ENCODE measurements at regions not wholly inside any gene's neighbourhood (a gene's known extent, or its start where the extent isn't known, plus 50 kb on each side); places are given as distances from the start of the nearest gene placed in this dataset.
A peak's percentile ranks its signal among the peaks of the same experiment; 100 is the strongest.

DNA sequence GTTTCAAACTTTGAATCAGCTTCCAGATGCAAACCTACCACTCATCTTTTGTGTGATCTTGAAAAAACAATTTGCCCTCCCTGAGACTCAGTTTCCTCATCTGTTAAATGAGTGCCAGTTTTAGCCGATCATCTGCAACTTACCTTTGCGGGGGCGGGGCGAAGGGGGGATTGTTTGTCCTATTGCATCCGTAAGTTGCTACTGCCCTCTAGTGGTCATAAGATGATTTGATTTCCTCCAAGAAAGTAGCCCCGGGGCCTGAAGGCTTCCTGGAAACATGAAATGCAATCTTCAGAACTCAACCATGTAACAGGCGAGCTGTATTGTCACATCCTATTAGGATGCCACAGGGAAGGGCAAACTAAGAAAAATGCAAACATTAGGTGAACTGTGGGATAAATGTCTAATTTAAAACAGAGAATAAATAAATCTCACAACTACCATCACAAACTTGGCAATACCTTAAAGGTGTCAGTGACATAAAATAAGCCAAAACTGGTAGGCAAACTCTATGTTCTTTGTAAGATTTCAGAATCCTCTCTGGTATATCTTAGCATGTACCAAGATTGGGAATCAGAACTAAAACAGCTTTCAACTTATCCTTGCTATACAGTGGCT, 63.5 kb upstream of the CLDN18 start:
- TF ChIP-seq, protein P1, sequence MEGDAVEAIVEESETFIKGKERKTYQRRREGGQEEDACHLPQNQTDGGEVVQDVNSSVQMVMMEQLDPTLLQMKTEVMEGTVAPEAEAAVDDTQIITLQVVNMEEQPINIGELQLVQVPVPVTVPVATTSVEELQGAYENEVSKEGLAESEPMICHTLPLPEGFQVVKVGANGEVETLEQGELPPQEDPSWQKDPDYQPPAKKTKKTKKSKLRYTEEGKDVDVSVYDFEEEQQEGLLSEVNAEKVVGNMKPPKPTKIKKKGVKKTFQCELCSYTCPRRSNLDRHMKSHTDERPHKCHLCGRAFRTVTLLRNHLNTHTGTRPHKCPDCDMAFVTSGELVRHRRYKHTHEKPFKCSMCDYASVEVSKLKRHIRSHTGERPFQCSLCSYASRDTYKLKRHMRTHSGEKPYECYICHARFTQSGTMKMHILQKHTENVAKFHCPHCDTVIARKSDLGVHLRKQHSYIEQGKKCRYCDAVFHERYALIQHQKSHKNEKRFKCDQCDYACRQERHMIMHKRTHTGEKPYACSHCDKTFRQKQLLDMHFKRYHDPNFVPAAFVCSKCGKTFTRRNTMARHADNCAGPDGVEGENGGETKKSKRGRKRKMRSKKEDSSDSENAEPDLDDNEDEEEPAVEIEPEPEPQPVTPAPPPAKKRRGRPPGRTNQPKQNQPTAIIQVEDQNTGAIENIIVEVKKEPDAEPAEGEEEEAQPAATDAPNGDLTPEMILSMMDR (IDR thresholded peaks at IDR 0.05; ENCODE audit: poor library complexity), result peak; percentile 82
- TF ChIP-seq EZH2 (IDR thresholded peaks at IDR 0.05; ENCODE audit: borderline replicate concordance), result no peak
- H3K36me3 ChIP-seq (replicated peaks; ENCODE audit: insufficient read depth, low read depth), result no peaks in the 10 kb centered on the region
- H3K9me3 ChIP-seq (ENCODE audit: low read depth), result no peaks in the 10 kb centered on the region
- WGBS (ENCODE audit: low lambda C conversion rate, missing lambda C conversion rate), result 3% methylated on average over 7 of the region's 7 CpGs
- no peak overlapping the region for H3K4me3 ChIP-seq
- H4K20me1 ChIP-seq (ENCODE audit: insufficient read depth, poor library complexity, severe bottlenecking), result no peaks in the 10 kb centered on the region
- no peaks in the 10 kb centered on the region for H3K9me2 ChIP-seq (replicated peaks; ENCODE audit: insufficient read depth)
- DNase-seq (ENCODE audit: low spot score), result peak; percentile 89
- H3K79me2 ChIP-seq, result no peaks in the 10 kb centered on the region
- H3K27ac ChIP-seq, result no peak overlapping the region
- H3K4me2 ChIP-seq, result peak overlapping the region; percentile 55
- peak overlapping the region; percentile 11 for H2AFZ ChIP-seq
- no peaks in the 10 kb centered on the region for H3K27me3 ChIP-seq
- no peaks in the 10 kb centered on the region for H3K4me1 ChIP-seq (ENCODE audit: insufficient read depth)

DNA sequence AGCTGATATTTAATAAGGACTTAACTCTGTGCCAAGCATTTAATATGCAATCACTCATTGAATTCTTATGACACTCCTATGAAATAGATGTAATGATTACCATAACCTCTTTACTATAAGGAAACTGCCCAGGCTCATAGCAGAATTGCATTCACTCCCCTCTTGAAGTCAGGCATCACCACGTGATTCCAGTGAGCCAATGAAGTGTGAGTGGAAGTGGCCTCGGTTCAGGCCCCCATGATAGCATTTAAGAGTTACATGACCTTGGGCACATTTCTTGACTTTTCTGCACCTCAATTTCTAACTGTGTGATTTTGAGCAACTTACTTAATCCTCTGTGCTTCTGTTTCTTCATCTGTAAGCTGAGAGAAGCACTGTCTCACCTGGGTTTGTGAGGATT, 62.8 kb upstream of the CLDN18 start:
- Histone ChIP-seq H3K9me3 (ENCODE audit: low read depth) (no peaks in the 10 kb centered on the region), H3K27ac (no peak overlapping the region), H2AFZ (no peak overlapping the region), H3K79me2 (no peaks in the 10 kb centered on the region), H3K9me2 (replicated peaks; ENCODE audit: insufficient read depth) (no peaks in the 10 kb centered on the region), H3K4me3 (no peak overlapping the region), H3K4me1 (ENCODE audit: insufficient read depth) (no peaks in the 10 kb centered on the region), H4K20me1 (ENCODE audit: insufficient read depth, poor library complexity, severe bottlenecking) (no peaks in the 10 kb centered on the region), H3K36me3 (replicated peaks; ENCODE audit: insufficient read depth, low read depth) (no peaks in the 10 kb centered on the region), H3K4me2 (no peak overlapping the region), H3K27me3 (no peaks in the 10 kb centered on the region)
- TF ChIP-seq, protein P1 (IDR thresholded peaks at IDR 0.05; ENCODE audit: poor library complexity), result no peak
- TF ChIP-seq EZH2phosphoT487 (IDR thresholded peaks at IDR 0.05; ENCODE audit: low read depth, severe bottlenecking, unreplicated experiment) (no peak), EZH2 (IDR thresholded peaks at IDR 0.05; ENCODE audit: borderline replicate concordance) (no peak)
- WGBS (ENCODE audit: low lambda C conversion rate, missing lambda C conversion rate), result 80% methylated on average over 2 of the region's 2 CpGs
- DNase-seq (ENCODE audit: low spot score), result no peak

DNA sequence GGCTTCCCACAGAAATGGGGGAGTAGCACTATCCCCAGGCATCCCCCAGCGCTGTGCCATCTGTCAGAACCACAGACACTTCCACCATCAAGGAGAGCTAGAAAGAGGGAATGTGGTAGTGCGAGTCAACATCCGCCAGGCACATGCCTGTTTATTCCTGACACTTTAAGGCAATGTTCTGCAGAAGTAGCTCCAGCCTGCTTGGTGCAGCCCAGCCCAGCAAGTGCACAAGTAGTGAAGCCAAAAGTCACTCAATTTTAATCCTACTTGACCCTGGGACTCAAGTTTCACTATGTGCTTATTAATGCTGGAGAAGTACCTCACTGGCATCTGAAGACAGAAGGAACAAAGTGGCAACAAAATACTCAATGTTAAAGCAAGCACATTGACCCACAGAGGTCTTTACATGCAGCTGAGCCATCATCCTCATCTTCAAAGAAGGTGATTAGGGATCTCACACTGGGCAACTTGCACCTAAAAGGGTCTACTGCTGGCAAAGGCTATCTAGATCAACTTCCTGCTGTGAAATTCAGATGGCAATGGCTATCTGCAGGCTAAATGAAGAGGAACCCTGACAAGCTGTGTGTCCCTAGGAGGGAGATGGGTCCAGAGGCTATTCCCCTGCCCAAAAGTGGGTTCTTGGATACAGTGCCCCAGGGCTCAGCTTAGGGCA, 61.4 kb upstream of the CLDN18 start:
- TF ChIP-seq, protein P1 (IDR thresholded peaks at IDR 0.05; ENCODE audit: poor library complexity), result no peak
- TF ChIP-seq EZH2phosphoT487 (IDR thresholded peaks at IDR 0.05; ENCODE audit: low read depth, severe bottlenecking, unreplicated experiment) (no peak), EZH2 (IDR thresholded peaks at IDR 0.05; ENCODE audit: borderline replicate concordance) (no peak)
- Histone ChIP-seq H2AFZ (no peak overlapping the region), H4K20me1 (ENCODE audit: insufficient read depth, poor library complexity, severe bottlenecking) (no peaks in the 10 kb centered on the region), H3K27ac (no peak overlapping the region), H3K4me3 (no peak overlapping the region), H3K27me3 (no peaks in the 10 kb centered on the region), H3K9me2 (replicated peaks; ENCODE audit: insufficient read depth) (no peaks in the 10 kb centered on the region), H3K36me3 (replicated peaks; ENCODE audit: insufficient read depth, low read depth) (no peaks in the 10 kb centered on the region), H3K4me1 (ENCODE audit: insufficient read depth) (no peaks in the 10 kb centered on the region), H3K4me2 (no peak overlapping the region), H3K9me3 (ENCODE audit: low read depth) (no peaks in the 10 kb centered on the region), H3K79me2 (no peaks in the 10 kb centered on the region)
- 43% methylated on average over 3 of the region's 3 CpGs for WGBS (ENCODE audit: low lambda C conversion rate, missing lambda C conversion rate)
- no peak for DNase-seq (ENCODE audit: low spot score)
